ENCODE measurements at regions not wholly inside any gene's neighbourhood (a gene's known extent, or its start where the extent isn't known, plus 50 kb on each side); places are given as distances from the start of the nearest gene placed in this dataset.
"Not testable (repeated sequence)": the region's sequence is repeated elsewhere in the genome, so short reads cannot be mapped to it uniquely, and the experiment has no call there.

GRCh38 chr2:7878266-7878665 is 803.6 kb upstream of the ID2 start:
- not testable (repeated sequence) for DNase-seq

- DNase-seq = no peak
Observed at GRCh38 chr2:7878786-7879482, 802.9 kb upstream of the ID2 start.

GRCh38 chr2:7879483-7879835 is 802.4 kb upstream of the ID2 start:
- no peak for DNase-seq

- DNase-seq = no peak
Observed at GRCh38 chr2:7880126-7880525, 801.7 kb upstream of the ID2 start.

GRCh38 chr2:7880566-7880965 is 801.3 kb upstream of the ID2 start:
- no peak for DNase-seq

GRCh38 chr2:7881063-7881462 is 800.8 kb upstream of the ID2 start:
- no peak for DNase-seq

GRCh38 chr2:7881466-7881865 is 800.4 kb upstream of the ID2 start:
- no peak for DNase-seq

- no peak for DNase-seq
Observed at GRCh38 chr2:7882296-7882695, 799.6 kb upstream of the ID2 start.

- no peak for DNase-seq
Observed at GRCh38 chr2:7884338-7884737, 797.5 kb upstream of the ID2 start.

GRCh38 chr2:7886666-7887065 is 795.2 kb upstream of the ID2 start:
- DNase-seq = no peak

GRCh38 chr2:7887441-7887840 is 794.4 kb upstream of the ID2 start:
- no peak for DNase-seq

- DNase-seq = no peak
Observed at GRCh38 chr2:7888876-7889275, 793.0 kb upstream of the ID2 start.

GRCh38 chr2:7891312-7891711 is 790.5 kb upstream of the ID2 start:
- no peak for DNase-seq

- no peak for DNase-seq
Observed at GRCh38 chr2:7895289-7895688, 786.6 kb upstream of the ID2 start.

- no peak for DNase-seq
Observed at GRCh38 chr2:7896940-7897487, 784.8 kb upstream of the ID2 start.

- no peak for DNase-seq
Observed at GRCh38 chr2:7899241-7899640, 782.6 kb upstream of the ID2 start.

GRCh38 chr2:7899923-7900322 is 781.9 kb upstream of the ID2 start:
- no peak for DNase-seq

- DNase-seq = no peak
Observed at GRCh38 chr2:7900593-7900992, 781.3 kb upstream of the ID2 start.

GRCh38 chr2:7902251-7902765 is 779.5 kb upstream of the ID2 start:
- no peak for DNase-seq

GRCh38 chr2:7904319-7904718 is 777.5 kb upstream of the ID2 start:
- no peak for DNase-seq

- no peak for DNase-seq
Observed at GRCh38 chr2:7905756-7906155, 776.1 kb upstream of the ID2 start.

GRCh38 chr2:7906431-7906830 is 775.4 kb upstream of the ID2 start:
- no peak for DNase-seq

- DNase-seq = no peak
Observed at GRCh38 chr2:7907041-7907440, 774.8 kb upstream of the ID2 start.

GRCh38 chr2:7910752-7911151 is 771.1 kb upstream of the ID2 start:
- DNase-seq = no peak

- no peak for DNase-seq
Observed at GRCh38 chr2:7911196-7911595, 770.7 kb upstream of the ID2 start.
